Left renal pelvis (tissue), 4 donors: ENCODE measurements at regions not wholly inside any gene's neighbourhood (a gene's known extent, or its start where the extent isn't known, plus 50 kb on each side); places are given as distances from the start of the nearest gene placed in this dataset.

Source experiments
- DNase-seq, 4 donors: peaks; one replicate each; pipeline ENCODE4 v3.0.0-alpha.2; 2013; ENCODE audit warnings: low read depth in 4 of 4, low spot score in 3 of 4

GRCh38 chr4:132240081-132240480, 909.0 kb upstream of the PCDH10 start:
- no peak for DNase-seq

DNA sequence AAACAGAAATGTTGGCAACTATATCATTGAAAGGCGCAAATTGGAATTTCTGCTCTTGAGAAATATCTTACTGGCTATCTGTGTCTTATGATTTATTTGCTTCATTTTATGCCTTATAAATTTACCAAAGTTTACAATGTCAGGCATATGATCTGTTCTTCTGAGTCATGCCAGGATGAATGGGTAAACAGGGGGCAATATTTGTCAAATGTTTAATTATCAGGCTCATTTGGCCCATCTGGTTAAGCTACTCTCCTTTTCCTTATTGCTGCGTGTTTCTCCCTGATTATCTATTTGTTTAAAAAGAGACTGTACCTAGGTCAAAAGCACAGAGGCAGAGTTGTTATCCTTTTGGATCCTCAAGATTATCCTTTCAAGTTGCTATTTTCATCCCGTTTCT, 903.8 kb upstream of the PCDH10 start:
- DNase-seq, result no peak

DNA sequence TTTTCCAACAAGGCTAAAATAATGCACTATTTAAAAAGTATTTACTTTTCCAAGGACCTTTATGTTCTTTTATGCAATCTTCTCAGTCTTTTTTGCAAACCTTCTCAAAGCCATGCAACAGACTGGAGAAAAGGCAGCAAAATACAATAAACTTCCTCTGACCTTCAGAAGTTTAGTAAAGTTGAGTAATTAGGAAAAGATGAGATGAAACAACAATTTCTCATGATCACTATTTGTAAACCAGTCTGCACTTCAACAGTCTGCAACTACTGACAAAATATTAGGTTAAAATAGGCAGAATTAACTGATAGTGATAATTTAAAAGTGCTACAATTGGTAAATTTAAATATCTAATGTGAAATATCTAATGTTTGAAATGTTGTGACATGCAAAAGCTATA, 884.9 kb upstream of the PCDH10 start:
- DNase-seq, result no peak

GRCh38 chr4:132266374-132266773, 882.7 kb upstream of the PCDH10 start:
- DNase-seq, result no peak

DNA sequence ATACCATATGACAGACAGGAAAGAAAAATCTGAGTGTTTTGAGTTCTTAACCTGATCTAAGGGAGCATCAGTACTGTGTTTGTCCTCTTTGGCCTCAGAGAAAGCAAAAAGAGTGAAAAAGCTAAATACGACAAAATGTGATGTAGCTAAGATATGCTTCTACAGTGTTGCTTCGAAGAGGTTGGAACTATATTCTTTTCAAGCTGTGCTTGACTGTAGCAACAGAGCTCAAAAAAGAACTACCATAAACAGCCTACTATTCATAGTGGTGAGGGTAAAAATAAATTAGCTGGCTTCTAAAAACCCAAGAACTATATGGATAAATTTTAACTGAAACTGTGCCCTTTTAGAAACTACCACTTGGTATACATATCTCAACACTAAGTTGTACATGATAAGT, 881.8 kb upstream of the PCDH10 start:
- no peak for DNase-seq

GRCh38 chr4:132269303-132269990, 879.6 kb upstream of the PCDH10 start:
- DNase-seq, result no peak

- no peak for DNase-seq
Measured at GRCh38 chr4:132275583-132276121, 873.4 kb upstream of the PCDH10 start.

DNA sequence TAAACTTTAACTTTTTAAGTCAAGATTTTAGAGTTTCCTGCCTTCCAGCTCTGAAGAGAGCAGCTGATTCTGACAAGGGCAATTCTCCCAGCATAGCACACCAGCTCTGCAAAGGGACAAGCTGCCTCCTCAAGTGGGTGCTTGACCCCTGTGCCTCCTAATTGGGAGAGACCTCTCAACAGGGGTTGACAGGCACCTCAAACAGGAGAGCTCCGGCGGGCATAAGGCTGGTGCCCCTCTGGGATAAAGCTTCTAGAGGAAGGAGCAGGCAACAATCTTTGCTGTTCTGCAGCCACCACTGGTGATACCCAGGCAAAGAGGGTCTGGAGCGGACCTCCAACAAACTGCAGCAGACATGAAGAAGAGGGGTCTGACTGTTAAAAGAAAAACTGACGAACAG, 872.9 kb upstream of the PCDH10 start:
- DNase-seq, result no peak

DNA sequence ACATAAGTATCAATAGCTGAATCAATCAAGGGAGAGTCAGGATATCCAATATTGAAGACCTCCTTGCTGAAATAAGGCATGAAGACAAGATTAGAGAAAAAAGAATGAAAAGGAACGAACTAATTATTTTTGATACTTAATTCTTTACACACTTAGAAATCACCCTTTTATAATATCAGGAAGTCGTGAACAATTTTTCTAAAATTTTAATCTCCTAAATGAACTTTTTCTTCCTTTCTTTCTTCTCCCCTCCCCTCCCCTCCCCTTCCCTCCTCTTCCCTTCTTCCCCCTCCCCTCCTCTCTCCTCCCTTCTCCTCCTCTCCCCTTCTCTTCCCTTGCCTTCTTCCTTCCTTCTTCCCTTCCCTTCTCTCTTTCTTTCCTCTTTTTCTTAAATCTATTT, 872.1 kb upstream of the PCDH10 start:
- no peak for DNase-seq

GRCh38 chr4:132281733-132282132, 867.4 kb upstream of the PCDH10 start:
- no peak for DNase-seq

GRCh38 chr4:132284910-132285426, 864.1 kb upstream of the PCDH10 start:
- no peak for DNase-seq

- DNase-seq, result peak in 1 of 4 donors; percentile 14
Measured at GRCh38 chr4:132297346-132297745, 851.7 kb upstream of the PCDH10 start.

DNA sequence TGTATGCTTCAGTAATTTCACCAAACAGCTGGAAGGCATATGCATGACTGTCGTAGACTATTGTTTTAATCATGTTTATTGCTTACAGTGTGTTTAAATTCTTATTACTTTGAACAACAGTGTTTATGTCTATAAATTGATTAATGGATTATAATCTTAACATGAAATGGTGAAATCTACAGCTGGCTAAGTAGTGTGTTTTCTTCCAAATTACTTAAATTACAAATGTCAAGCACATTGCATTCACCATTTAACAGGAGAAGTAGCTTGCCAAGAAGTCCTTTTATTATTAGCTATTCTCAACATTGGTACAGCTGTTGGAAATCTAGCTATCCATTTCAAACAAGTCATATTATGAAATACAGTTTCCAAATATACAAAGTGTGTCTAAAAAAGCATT, 849.3 kb upstream of the PCDH10 start:
- peak in 1 of 4 donors; percentile 16 for DNase-seq

DNA sequence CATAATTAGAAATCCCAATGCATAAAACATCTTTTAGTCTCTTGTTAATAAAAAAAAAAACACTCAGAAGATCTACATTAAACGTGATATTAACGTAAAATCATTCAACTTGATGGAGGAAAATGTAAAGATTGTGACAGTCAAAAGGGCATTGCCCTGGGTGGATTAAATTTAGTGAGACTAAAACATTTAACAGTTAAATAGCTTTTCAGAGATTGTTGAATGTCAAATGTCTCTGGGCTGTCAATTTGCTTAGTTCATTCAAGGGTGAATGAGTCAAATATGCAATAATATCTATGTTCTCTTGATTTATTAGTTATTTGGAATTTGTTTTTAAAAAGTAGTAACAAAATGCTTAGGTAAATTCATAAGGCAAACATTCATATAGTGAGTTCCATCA, 836.6 kb upstream of the PCDH10 start:
- no peak for DNase-seq

DNA sequence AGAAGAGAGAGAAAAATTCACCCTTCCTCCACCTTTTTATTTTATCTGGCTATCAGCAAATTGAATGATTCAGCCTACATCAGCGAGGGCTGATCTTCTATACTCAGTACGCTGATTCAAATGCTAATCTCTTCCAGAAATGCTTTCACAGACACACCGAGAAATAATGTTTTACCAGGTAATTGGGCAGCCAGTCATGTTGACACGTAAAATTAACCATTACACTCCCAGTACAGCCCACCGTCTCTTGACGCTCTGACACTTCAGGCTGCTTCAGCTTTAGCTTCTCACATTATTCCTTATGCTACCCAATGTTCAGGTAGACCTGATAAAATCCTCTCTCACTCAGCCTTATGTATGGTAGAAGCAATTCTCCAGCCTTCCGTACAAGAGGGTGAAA, 835.2 kb upstream of the PCDH10 start:
- DNase-seq, result no peak

GRCh38 chr4:132316738-132317137, 832.4 kb upstream of the PCDH10 start:
- no peak for DNase-seq

DNA sequence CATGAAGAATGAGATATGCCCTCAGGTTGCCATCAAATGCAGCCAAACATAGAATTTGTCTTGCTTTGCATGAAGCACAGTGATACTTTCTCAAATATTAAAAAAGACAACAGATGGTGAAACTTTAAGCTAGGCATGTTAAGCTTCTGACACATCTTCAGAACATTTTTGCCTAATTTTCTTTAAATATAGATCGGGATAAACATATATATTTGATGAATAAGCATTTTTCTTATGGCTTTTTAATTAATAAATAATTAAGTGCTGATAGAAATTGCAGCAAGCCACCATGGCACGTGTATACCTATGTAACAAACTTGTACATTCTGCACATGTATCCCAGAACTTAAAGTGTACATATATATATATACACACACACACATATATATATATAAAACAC, 831.2 kb upstream of the PCDH10 start:
- DNase-seq, result no peak

DNA sequence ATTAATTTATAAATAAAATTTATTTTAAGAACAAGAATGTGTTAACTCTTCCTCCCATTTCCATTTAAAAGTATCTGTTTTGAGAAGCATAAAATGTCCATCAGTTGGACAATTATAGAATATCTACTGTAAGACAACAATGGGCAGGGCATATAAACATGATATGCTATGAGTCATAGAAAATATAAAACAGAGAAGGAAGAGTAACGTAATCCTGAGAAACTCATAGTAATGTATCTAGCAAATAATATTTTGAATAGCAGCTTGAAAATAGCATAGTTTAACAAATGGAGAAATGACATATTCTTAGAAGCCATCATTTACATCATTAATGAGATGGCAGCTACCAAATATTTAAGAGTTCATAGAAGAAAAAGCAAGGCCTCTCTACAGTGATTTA, 820.3 kb upstream of the PCDH10 start:
- DNase-seq, result no peak

DNA sequence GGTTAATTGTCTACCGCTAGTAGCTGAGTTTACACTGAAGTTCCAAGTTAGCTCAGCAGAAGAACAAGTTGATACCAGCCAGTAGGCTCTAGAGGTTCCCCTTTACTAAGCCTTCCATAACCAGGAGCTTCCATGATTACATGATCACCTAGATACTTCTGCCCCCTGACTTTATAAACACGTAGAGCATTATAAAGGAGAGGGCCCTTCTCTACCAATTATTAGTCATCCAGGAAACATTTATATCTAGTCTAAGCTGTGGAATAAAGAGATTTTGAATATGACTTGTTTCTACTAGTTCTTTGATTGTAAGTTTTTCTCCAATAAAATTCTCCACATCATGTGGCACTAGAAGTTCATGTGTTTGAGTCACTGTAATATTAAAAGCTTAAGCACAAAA, 818.1 kb upstream of the PCDH10 start:
- no peak for DNase-seq

DNA sequence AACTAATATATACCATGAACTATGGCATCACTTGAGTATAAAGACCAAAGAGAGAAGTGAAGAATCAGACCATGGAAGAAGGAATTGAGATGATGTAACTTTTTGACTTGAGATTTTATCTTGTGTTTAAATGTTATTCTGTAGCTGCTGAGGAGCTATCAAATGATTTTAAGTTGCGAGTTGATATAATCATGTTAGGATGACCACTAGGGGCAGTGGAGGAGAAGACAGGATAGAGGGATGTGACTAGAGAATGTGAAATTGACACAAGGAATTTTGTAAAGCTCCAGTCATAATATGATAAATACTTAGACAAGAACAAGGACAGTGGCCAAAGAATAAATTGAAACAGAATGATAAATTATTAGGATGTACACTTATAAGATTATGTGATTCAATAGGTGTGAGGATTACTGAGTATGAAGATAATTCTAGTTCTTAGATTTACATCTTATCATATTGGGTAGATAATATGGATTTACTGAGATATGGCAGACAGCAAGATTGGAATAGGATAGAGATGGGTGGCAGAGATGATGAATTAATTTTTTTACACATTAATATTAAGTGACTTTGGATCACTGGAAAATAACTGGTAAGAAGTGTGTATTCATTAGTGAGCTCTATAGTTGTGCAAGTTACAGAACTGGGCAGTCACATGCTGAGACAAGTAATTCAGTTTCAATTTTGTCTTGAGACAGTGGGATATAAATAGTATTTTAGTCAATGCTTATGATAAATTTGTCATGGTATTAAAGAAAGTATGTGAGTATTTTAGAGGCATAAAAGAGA, 816.0 kb upstream of the PCDH10 start:
- DNase-seq, result no peak

GRCh38 chr4:132333724-132334047, 815.4 kb upstream of the PCDH10 start:
- no peak for DNase-seq

DNA sequence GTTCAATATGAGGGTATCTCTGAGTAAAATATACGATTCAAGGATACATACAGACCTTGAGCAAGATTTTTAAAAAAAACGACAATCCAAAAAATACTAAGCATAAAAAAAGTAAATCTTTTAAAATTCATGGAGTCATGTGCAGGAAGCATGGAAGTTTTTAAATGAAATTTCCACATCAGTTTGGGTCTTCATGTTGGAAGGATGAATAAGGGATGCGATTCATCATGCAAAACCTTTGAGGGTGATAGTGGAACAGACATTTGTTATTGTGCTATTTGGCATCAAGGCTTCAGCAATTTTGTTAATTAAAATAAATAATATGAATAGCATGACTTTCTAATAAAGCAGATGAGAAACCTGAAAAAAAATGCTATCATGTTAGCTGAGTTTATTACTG, 815.0 kb upstream of the PCDH10 start:
- no peak for DNase-seq
